A673 (cell line): ENCODE measurements at regions not wholly inside any gene's neighbourhood (a gene's known extent, or its start where the extent isn't known, plus 50 kb on each side); places are given as distances from the start of the nearest gene placed in this dataset.

ENCODE experiments used
- EZH2 ChIP-seq: fragments of 200-600 bp; sonication (generic); IDR thresholded peaks from 2 replicates; pipeline ENCODE4 v1.6.1; 2017; ENCODE audit warnings: borderline replicate concordance, low read depth, mild to moderate bottlenecking, mixed read lengths, antibody characterized with exemption, low read length; ENCODE audit not compliant: poor library complexity, severe bottlenecking
- TF ChIP-seq, protein P1 (sequence below): fragments of 300-800, 200-600 bp; sonication (generic); conservative IDR thresholded peaks from 2 replicates; pipeline ENCODE4 v1.5.1; 2017; ENCODE audit warnings: low read depth, mild to moderate bottlenecking, antibody characterized with exemption, low read length, moderate library complexity, mixed read lengths

GRCh38 chr5:127997201-127997704, 86.3 kb upstream of the SLC12A2 start:
- TF ChIP-seq, protein P1, sequence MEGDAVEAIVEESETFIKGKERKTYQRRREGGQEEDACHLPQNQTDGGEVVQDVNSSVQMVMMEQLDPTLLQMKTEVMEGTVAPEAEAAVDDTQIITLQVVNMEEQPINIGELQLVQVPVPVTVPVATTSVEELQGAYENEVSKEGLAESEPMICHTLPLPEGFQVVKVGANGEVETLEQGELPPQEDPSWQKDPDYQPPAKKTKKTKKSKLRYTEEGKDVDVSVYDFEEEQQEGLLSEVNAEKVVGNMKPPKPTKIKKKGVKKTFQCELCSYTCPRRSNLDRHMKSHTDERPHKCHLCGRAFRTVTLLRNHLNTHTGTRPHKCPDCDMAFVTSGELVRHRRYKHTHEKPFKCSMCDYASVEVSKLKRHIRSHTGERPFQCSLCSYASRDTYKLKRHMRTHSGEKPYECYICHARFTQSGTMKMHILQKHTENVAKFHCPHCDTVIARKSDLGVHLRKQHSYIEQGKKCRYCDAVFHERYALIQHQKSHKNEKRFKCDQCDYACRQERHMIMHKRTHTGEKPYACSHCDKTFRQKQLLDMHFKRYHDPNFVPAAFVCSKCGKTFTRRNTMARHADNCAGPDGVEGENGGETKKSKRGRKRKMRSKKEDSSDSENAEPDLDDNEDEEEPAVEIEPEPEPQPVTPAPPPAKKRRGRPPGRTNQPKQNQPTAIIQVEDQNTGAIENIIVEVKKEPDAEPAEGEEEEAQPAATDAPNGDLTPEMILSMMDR, result no peak
- no peak for TF ChIP-seq EZH2
